RWPE2 (cell line): ENCODE measurements at regions not wholly inside any gene's neighbourhood (a gene's known extent, or its start where the extent isn't known, plus 50 kb on each side); places are given as distances from the start of the nearest gene placed in this dataset.
"Not testable (repeated sequence)": the region's sequence is repeated elsewhere in the genome, so short reads cannot be mapped to it uniquely, and the experiment has no call there.

Experiments
- ATAC-seq: fragments of 200-7000 bp; cut with Tn5 transposase; 3 replicates; pipeline ENCODE4 v1.9.1; 2021; ENCODE audit warnings: low read depth
- DNase-seq: peaks from one replicate; pipeline ENCODE4 v3.0.0-alpha.2; 2020; ENCODE audit warnings: low spot score
- H3K27ac ChIP-seq: fragments of 450-650 bp; 2 replicates; pipeline ENCODE4 v1.5.1; 2017; ENCODE audit warnings: mild to moderate bottlenecking; ENCODE audit not compliant: poor library complexity, severe bottlenecking
- H3K27me3 ChIP-seq: fragments of 250-450 bp; sonication (Bioruptor Pico); 2 replicates; pipeline ENCODE4 v1.5.1; 2021; ENCODE audit warnings: mild to moderate bottlenecking, moderate library complexity; ENCODE audit not compliant: insufficient read depth, poor library complexity, severe bottlenecking
- H3K36me3 ChIP-seq: fragments of 250-450 bp; sonication (Bioruptor Pico); 2 replicates; pipeline ENCODE4 v1.5.1; 2020; ENCODE audit warnings: low read depth, mild to moderate bottlenecking, moderate library complexity
- H3K4me1 ChIP-seq: fragments of 250-450 bp; sonication (Bioruptor Pico); 2 replicates; pipeline ENCODE4 v1.5.1; 2021; ENCODE audit warnings: mild to moderate bottlenecking, moderate library complexity; ENCODE audit not compliant: insufficient read depth, poor library complexity, severe bottlenecking
- H3K4me3 ChIP-seq: fragments of 250-450 bp; sonication (Bioruptor Pico); 2 replicates; pipeline ENCODE4 v1.5.1; 2021; ENCODE audit warnings: mild to moderate bottlenecking, moderate library complexity; ENCODE audit not compliant: severe bottlenecking
- H3K9me3 ChIP-seq: fragments of 250-450 bp; sonication (Bioruptor Pico); 2 replicates; pipeline ENCODE4 v1.5.1; 2021; ENCODE audit warnings: mild to moderate bottlenecking, moderate library complexity; ENCODE audit not compliant: severe bottlenecking
- TF ChIP-seq, protein P1 (sequence below): fragments of 450-650 bp; IDR thresholded peaks from one replicate; pipeline ENCODE4 v1.5.1; 2017; ENCODE audit warnings: mild to moderate bottlenecking, moderate library complexity; ENCODE audit not compliant: poor library complexity, severe bottlenecking

- TF ChIP-seq, protein P1, sequence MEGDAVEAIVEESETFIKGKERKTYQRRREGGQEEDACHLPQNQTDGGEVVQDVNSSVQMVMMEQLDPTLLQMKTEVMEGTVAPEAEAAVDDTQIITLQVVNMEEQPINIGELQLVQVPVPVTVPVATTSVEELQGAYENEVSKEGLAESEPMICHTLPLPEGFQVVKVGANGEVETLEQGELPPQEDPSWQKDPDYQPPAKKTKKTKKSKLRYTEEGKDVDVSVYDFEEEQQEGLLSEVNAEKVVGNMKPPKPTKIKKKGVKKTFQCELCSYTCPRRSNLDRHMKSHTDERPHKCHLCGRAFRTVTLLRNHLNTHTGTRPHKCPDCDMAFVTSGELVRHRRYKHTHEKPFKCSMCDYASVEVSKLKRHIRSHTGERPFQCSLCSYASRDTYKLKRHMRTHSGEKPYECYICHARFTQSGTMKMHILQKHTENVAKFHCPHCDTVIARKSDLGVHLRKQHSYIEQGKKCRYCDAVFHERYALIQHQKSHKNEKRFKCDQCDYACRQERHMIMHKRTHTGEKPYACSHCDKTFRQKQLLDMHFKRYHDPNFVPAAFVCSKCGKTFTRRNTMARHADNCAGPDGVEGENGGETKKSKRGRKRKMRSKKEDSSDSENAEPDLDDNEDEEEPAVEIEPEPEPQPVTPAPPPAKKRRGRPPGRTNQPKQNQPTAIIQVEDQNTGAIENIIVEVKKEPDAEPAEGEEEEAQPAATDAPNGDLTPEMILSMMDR, result no peak
- Histone ChIP-seq H3K4me3 (no peak overlapping the region), H3K27ac (no peak overlapping the region), H3K27me3 (peaks cover 10% of the 10 kb centered on the region), H3K9me3 (no peaks in the 10 kb centered on the region), H3K36me3 (no peaks in the 10 kb centered on the region), H3K4me1 (peaks cover 3% of the 10 kb centered on the region)
- no peak for ATAC-seq
- no peak for DNase-seq
These were observed 332.7 kb upstream of the ONECUT1 start for GRCh38 chr15:53122818-53123217.

GRCh38 chr15:53116915-53117314 lies 326.8 kb upstream of the ONECUT1 start:
- not testable (repeated sequence) for DNase-seq, H3K9me3 ChIP-seq, H3K36me3 ChIP-seq, ATAC-seq, H3K4me3 ChIP-seq, H3K4me1 ChIP-seq, H3K27ac ChIP-seq
- H3K27me3 ChIP-seq, result peaks cover 25% of the 10 kb centered on the region

DNA sequence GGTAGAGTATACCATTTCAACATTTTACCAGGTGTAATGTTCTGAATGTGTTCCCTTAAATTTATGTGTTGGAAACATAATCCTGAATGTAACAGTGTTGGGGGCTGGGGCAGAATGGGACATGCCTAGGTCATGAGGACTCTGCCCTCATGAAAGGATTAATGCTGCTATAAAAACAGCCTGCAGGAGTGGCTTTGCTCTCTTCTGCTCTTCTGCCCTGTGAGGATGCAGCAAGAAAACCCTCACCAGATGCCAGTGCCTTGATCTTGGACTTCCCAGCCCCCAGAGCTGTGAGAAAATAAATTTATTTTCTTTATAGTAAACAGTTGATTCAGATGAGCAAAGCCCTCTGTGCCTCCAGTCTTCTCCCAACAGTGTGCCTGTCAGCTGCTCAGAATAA lies 326.0 kb upstream of the ONECUT1 start:
- H3K4me3 ChIP-seq, result no peak overlapping the region
- no peaks in the 10 kb centered on the region for H3K36me3 ChIP-seq
- no peaks in the 10 kb centered on the region for H3K9me3 ChIP-seq
- no peaks in the 10 kb centered on the region for H3K4me1 ChIP-seq
- DNase-seq (no peak), ATAC-seq (no peak)
- H3K27me3 ChIP-seq, result peaks cover 25% of the 10 kb centered on the region
- TF ChIP-seq, protein P1, result no peak
- H3K27ac ChIP-seq, result no peak overlapping the region

GRCh38 chr15:53115563-53115962 lies 325.4 kb upstream of the ONECUT1 start:
- Histone ChIP-seq H3K9me3 (no peaks in the 10 kb centered on the region), H3K4me1 (no peaks in the 10 kb centered on the region), H3K36me3 (no peaks in the 10 kb centered on the region), H3K27ac (no peak overlapping the region), H3K27me3 (peaks cover 26% of the 10 kb centered on the region), H3K4me3 (no peak overlapping the region)
- DNase-seq, result no peak
- no peak for ATAC-seq
- TF ChIP-seq, protein P1, result no peak

GRCh38 chr15:53114960-53115359 lies 324.8 kb upstream of the ONECUT1 start:
- Histone ChIP-seq H3K36me3 (no peaks in the 10 kb centered on the region), H3K9me3 (no peaks in the 10 kb centered on the region), H3K27ac (no peak overlapping the region), H3K27me3 (peaks cover 30% of the 10 kb centered on the region), H3K4me3 (no peak overlapping the region), H3K4me1 (no peaks in the 10 kb centered on the region)
- DNase-seq, result no peak
- TF ChIP-seq, protein P1, result no peak
- no peak for ATAC-seq
